ENCODE measurements at regions not wholly inside any gene's neighbourhood (a gene's known extent, or its start where the extent isn't known, plus 50 kb on each side); places are given as distances from the start of the nearest gene placed in this dataset.
A peak's percentile ranks its signal among the peaks of the same experiment; 100 is the strongest.

DNA sequence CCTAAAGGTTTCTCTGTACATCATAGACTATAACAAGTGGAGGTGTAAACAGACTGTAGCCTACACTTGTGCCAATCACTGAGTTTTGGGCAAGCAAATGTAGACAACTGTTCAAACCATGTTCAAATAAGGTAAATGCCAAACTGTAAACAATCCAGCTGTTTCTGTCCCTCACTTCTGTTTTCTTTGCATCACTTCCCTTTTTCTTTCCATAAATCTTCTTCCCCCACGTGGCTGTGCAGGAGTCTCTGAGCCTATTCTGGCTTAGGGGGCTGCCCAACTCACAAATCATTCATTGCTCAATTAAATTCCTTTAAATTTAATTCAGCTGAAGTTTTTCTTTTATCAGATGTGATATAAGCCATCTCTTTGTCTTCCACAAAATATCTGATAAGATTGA, 65.1 kb upstream of the CPM start:
- Mint-ChIP-seq H3K27me3 (ENCODE audit: low read depth in 3 of 3) (no peaks in the 10 kb centered on the region), H3K36me3 (peaks cover 0 to 2% of the 10 kb centered on the region in 2 donors), H3K27ac (peak overlapping the region; percentile 60 to 89 (median 77)), H3K9me3 (peaks cover 5 to 15% (median 10%) of the 10 kb centered on the region in 7 donors), H3K4me3 (no peak overlapping the region), H3K4me1 (peaks cover 14% of the 10 kb centered on the region)
- peaks cover 0 to 5% of the 10 kb centered on the region in 2 donors for H3K9me3 ChIP-seq (replicated peaks in 1 of 2; ENCODE audit: control insufficient read depth in 1 of 2, insufficient read depth in 1 of 2, low read length in 2 of 2)
- H3K79me2 ChIP-seq (ENCODE audit: insufficient read depth, low read length): no peaks in the 10 kb centered on the region
- H4K20me1 ChIP-seq (ENCODE audit: insufficient read depth, low read length): no peaks in the 10 kb centered on the region
- no peak overlapping the region for H2AFZ ChIP-seq (ENCODE audit: insufficient read depth, low read depth, low read length, poor library complexity, severe bottlenecking)
- H3K4me2 ChIP-seq (replicated peaks; ENCODE audit: extremely low read depth, low read length, poor library complexity, severe bottlenecking): no peak overlapping the region
- no peaks in the 10 kb centered on the region for H3K36me3 ChIP-seq (replicated peaks in 1 of 2; ENCODE audit: control insufficient read depth in 1 of 2, insufficient read depth in 2 of 2, low read length in 2 of 2)
- H3K4me3 ChIP-seq (replicated peaks in 1 of 3; ENCODE audit: low read depth in 2 of 3, low read length in 3 of 3): no peak overlapping the region
- DNase-seq: peak; percentile 30 to 62 (median 59)
- no peak overlapping the region for H3K9ac ChIP-seq (ENCODE audit: insufficient read depth, low read length, poor library complexity, severe bottlenecking)
- TF ChIP-seq, protein P1, sequence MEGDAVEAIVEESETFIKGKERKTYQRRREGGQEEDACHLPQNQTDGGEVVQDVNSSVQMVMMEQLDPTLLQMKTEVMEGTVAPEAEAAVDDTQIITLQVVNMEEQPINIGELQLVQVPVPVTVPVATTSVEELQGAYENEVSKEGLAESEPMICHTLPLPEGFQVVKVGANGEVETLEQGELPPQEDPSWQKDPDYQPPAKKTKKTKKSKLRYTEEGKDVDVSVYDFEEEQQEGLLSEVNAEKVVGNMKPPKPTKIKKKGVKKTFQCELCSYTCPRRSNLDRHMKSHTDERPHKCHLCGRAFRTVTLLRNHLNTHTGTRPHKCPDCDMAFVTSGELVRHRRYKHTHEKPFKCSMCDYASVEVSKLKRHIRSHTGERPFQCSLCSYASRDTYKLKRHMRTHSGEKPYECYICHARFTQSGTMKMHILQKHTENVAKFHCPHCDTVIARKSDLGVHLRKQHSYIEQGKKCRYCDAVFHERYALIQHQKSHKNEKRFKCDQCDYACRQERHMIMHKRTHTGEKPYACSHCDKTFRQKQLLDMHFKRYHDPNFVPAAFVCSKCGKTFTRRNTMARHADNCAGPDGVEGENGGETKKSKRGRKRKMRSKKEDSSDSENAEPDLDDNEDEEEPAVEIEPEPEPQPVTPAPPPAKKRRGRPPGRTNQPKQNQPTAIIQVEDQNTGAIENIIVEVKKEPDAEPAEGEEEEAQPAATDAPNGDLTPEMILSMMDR (IDR thresholded peaks at IDR 0.05): no peak
- no peaks in the 10 kb centered on the region for H3K27me3 ChIP-seq (ENCODE audit: control insufficient read depth in 2 of 2, insufficient read depth in 2 of 2, low read length in 2 of 2)
- intact Hi-C loops (cut with micrococcal nuclease): no loop called here
- peak overlapping the region in 1 of 2 donors; percentile 62 for H3K27ac ChIP-seq (ENCODE audit: low read depth in 1 of 2, low read length in 2 of 2)
- 0% methylated on average over 1 of the region's 1 CpG for WGBS (ENCODE audit: insufficient coverage)
- peaks cover 14% of the 10 kb centered on the region in 2 donors for H3K4me1 ChIP-seq (ENCODE audit: control insufficient read depth in 1 of 2, insufficient read depth in 2 of 2, low read length in 2 of 2)

- H3K79me2 ChIP-seq (ENCODE audit: insufficient read depth, low read length): no peaks in the 10 kb centered on the region
These were observed 67.1 kb upstream of the CPM start for GRCh38 chr12:69000074-69000473.

More at GRCh38 chr12:69000074-69000473, 67.1 kb upstream of the CPM start:
- H3K27me3 ChIP-seq (ENCODE audit: control insufficient read depth in 2 of 2, insufficient read depth in 2 of 2, low read length in 2 of 2): no peaks in the 10 kb centered on the region
- no peak overlapping the region for H3K9ac ChIP-seq (ENCODE audit: insufficient read depth, low read length, poor library complexity, severe bottlenecking)
- no peak overlapping the region for H3K4me2 ChIP-seq (replicated peaks; ENCODE audit: extremely low read depth, low read length, poor library complexity, severe bottlenecking)
- Mint-ChIP-seq H3K4me1 (peaks cover 14% of the 10 kb centered on the region), H3K4me3 (no peak overlapping the region), H3K36me3 (peaks cover 0 to 2% of the 10 kb centered on the region in 2 donors), H3K27ac (peak overlapping the region in 1 of 7 donors; percentile 10), H3K9me3 (peaks cover 3 to 12% (median 5%) of the 10 kb centered on the region in 7 donors), H3K27me3 (ENCODE audit: low read depth in 3 of 3) (no peaks in the 10 kb centered on the region)
- H3K4me1 ChIP-seq (ENCODE audit: control insufficient read depth in 1 of 2, insufficient read depth in 2 of 2, low read length in 2 of 2): peaks cover 14% of the 10 kb centered on the region in 2 donors
- WGBS (ENCODE audit: insufficient coverage): 91% methylated on average over 1 of the region's 3 CpGs
- intact Hi-C loops (cut with micrococcal nuclease): loop anchor here (10.0 kb wide), 1 partner anchor 65 kb away; the partner anchor contains the start of gene CPM (in 2 of the 2)
- H3K9me3 ChIP-seq (replicated peaks in 1 of 2; ENCODE audit: control insufficient read depth in 1 of 2, insufficient read depth in 1 of 2, low read length in 2 of 2): peaks cover 0 to 5% of the 10 kb centered on the region in 2 donors
- no peak for DNase-seq
- H4K20me1 ChIP-seq (ENCODE audit: insufficient read depth, low read length): no peaks in the 10 kb centered on the region
- no peaks in the 10 kb centered on the region for H3K36me3 ChIP-seq (replicated peaks in 1 of 2; ENCODE audit: control insufficient read depth in 1 of 2, insufficient read depth in 2 of 2, low read length in 2 of 2)
- TF ChIP-seq, protein P1 (IDR thresholded peaks at IDR 0.05): no peak
- no peak overlapping the region for H3K4me3 ChIP-seq (replicated peaks in 1 of 3; ENCODE audit: low read depth in 2 of 3, low read length in 3 of 3)
- no peak overlapping the region for H3K27ac ChIP-seq (ENCODE audit: low read depth in 1 of 2, low read length in 2 of 2)
- no peak overlapping the region for H2AFZ ChIP-seq (ENCODE audit: insufficient read depth, low read depth, low read length, poor library complexity, severe bottlenecking)

Measured in CD14-positive monocyte (primary cell).